OCI-LY7 (cell line): ENCODE measurements at regions not wholly inside any gene's neighbourhood (a gene's known extent, or its start where the extent isn't known, plus 50 kb on each side); places are given as distances from the start of the nearest gene placed in this dataset.

Experiments
- BruUV-seq: library from RNA; stranded (reverse); fragments of 400-500 nt; replicated peaks from 2 replicates; lab custom pipeline; 2021; lab: Mats Ljungman, UMichigan
- CTCF ChIA-PET: fragments of 300-600 bp; sonication (Branson Sonifier 250); formaldehyde crosslinking; loops from one replicate; lab custom pipeline; 2022; ENCODE audit warnings: antibody characterized with exemption; ENCODE audit not compliant: unreplicated experiment; lab: Charles Lee
- POLR2A ChIA-PET: fragments of 300-600 bp; sonication (Branson Sonifier 250); formaldehyde crosslinking; loops from one replicate; lab custom pipeline; 2022; ENCODE audit warnings: antibody characterized with exemption; lab: Charles Lee
- DNase-seq: peaks from one replicate; pipeline ENCODE4 v3.0.0-alpha.2; 2015; ENCODE audit warnings: low spot score
- H2AFZ ChIP-seq: fragments of 200-600 bp; sonication (generic), shearing (Covaris generic); 2 replicates; pipeline ENCODE4 v1.6.1; 2014; ENCODE audit warnings: mild to moderate bottlenecking, antibody characterized with exemption, low read length, moderate library complexity
- H3K27ac ChIP-seq: fragments of 200-600 bp; sonication (generic); 2 replicates; pipeline ENCODE4 v1.5.1; 2014; ENCODE audit warnings: mixed run types, low read depth, mild to moderate bottlenecking, moderate library complexity, low read length, inconsistent platforms; ENCODE audit not compliant: poor library complexity, severe bottlenecking
- H3K36me3 ChIP-seq: fragments of 200-600 bp; sonication (generic); 2 replicates; pipeline ENCODE4 v1.6.1; 2014; ENCODE audit warnings: mild to moderate bottlenecking, antibody characterized with exemption, low read length, moderate library complexity, mixed read lengths; ENCODE audit not compliant: insufficient read depth
- H3K4me1 ChIP-seq: fragments of 200-600 bp; sonication (generic); 2 replicates; pipeline ENCODE4 v1.5.1; 2014; ENCODE audit warnings: mild to moderate bottlenecking, low read length; ENCODE audit not compliant: insufficient read depth, poor library complexity, severe bottlenecking
- H3K4me2 ChIP-seq: fragments of 200-600 bp; sonication (generic); 2 replicates; pipeline ENCODE4 v1.6.1; 2014; ENCODE audit warnings: mild to moderate bottlenecking, low read length
- H3K4me3 ChIP-seq: fragments of 200-600 bp; sonication (generic); 2 replicates; pipeline ENCODE4 v1.5.1; 2014; ENCODE audit warnings: mild to moderate bottlenecking, low read depth, low read length; ENCODE audit not compliant: poor library complexity, severe bottlenecking
- H3K79me2 ChIP-seq: fragments of 200-600 bp; sonication (generic); 2 replicates; pipeline ENCODE4 v1.6.1; 2016; ENCODE audit warnings: low read depth, mild to moderate bottlenecking, low read length, moderate library complexity, mixed read lengths; ENCODE audit not compliant: insufficient read depth
- H3K9me2 ChIP-seq: fragments of 200-600 bp; sonication (generic); 2 replicates; pipeline ENCODE4 v1.6.1; 2016; ENCODE audit warnings: mild to moderate bottlenecking, low read length, mixed read lengths; ENCODE audit not compliant: insufficient read depth
- H3K9me3 ChIP-seq: fragments of 200-600 bp; sonication (generic); 2 replicates; pipeline ENCODE4 v1.6.1; 2014; ENCODE audit warnings: mild to moderate bottlenecking, mixed run types, low read length, mixed read lengths
- H4K20me1 ChIP-seq: fragments of 200-600 bp; sonication (generic); 2 replicates; pipeline ENCODE4 v1.6.1; 2014; ENCODE audit warnings: mild to moderate bottlenecking, antibody characterized with exemption, low read length, moderate library complexity, mixed read lengths; ENCODE audit not compliant: insufficient read depth
- CTCF ChIP-seq: fragments of 200-600 bp; sonication (generic); conservative IDR thresholded peaks from 2 replicates; pipeline ENCODE4 v1.5.1; 2014; ENCODE audit warnings: mild to moderate bottlenecking, antibody characterized with exemption, low read length, moderate library complexity, mixed read lengths
- EZH2phosphoT487 ChIP-seq: fragments of 200-600 bp; sonication (generic); IDR thresholded peaks from 2 replicates; pipeline ENCODE4 v1.6.1; 2018; ENCODE audit warnings: low read depth, borderline replicate concordance, mild to moderate bottlenecking, mixed run types, antibody characterized with exemption, low read length, moderate library complexity, mixed read lengths
- intact Hi-C: fragments of 100-400 bp; cut with micrococcal nuclease; formaldehyde crosslinking; loops from one replicate; pipeline ENCODE4 v1.10.0; 2022; ENCODE audit not compliant: unreplicated experiment

DNA sequence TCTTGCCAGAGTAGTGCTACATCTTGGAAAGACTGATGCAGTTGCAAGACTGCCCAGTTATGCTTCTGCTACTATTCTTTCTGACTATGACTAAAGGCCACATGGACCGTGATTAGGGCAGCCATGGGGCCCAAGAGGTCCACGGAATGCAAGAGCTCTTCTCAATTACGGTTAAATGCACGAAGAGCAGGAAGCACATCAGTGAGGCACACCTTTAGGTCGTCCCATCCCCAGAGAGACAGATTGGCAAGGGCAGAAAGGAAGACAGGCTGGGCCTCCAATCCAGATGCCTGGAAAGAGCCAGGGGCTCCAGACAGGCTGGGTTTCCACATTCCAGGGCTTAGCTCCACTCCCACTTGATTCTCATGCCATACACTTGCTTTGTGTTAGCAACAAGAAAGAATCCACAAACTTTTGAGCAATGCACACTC is 132.3 kb upstream of the SLIT3 start:
- BruUV-seq = no TSS peak
- ChIA-PET CTCF (no interaction called here), POLR2A (no interaction called here)
- Histone ChIP-seq H2AFZ (no peak overlapping the region), H3K27ac (no peak overlapping the region), H3K9me3 (no peaks in the 10 kb centered on the region), H3K36me3 (no peaks in the 10 kb centered on the region), H3K9me2 (no peaks in the 10 kb centered on the region), H4K20me1 (no peaks in the 10 kb centered on the region), H3K4me3 (no peak overlapping the region), H3K79me2 (no peaks in the 10 kb centered on the region), H3K4me1 (no peaks in the 10 kb centered on the region), H3K4me2 (no peak overlapping the region)
- DNase-seq = no peak
- intact Hi-C loops = no loop called here
- TF ChIP-seq CTCF (no peak), EZH2phosphoT487 (no peak)

DNA sequence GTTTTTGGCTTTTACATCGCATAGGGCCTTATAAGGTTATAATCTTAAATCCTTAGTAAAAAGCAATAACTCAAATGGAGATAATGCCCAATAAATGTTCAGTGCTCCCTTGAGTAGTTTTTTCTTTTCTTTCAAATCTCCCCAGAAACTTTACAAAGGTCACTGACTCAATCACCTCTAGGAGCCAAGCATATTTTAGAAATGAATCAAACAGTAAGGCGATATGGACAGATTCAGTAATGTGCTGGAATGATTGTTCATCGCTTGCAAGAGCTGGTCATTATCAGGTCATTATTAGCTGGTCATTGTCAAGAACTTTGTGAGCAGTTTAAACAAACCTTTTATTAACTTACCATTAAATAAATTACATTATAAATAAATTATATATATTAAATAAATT is 130.4 kb upstream of the SLIT3 start:
- no peak for TF ChIP-seq CTCF
- H3K36me3 ChIP-seq = no peaks in the 10 kb centered on the region
- H3K4me2 ChIP-seq = no peak overlapping the region
- ChIA-PET POLR2A (no interaction called here), CTCF (no interaction called here)
- no TSS peak for BruUV-seq
- H3K27ac ChIP-seq = no peak overlapping the region
- no peak for DNase-seq
- H4K20me1 ChIP-seq = no peaks in the 10 kb centered on the region
- intact Hi-C loops = no loop called here
- no peaks in the 10 kb centered on the region for H3K79me2 ChIP-seq
- no peaks in the 10 kb centered on the region for H3K9me2 ChIP-seq
- no peak overlapping the region for H3K4me3 ChIP-seq
- H3K9me3 ChIP-seq = no peaks in the 10 kb centered on the region
- H3K4me1 ChIP-seq = no peaks in the 10 kb centered on the region
- no peak overlapping the region for H2AFZ ChIP-seq

- no peaks in the 10 kb centered on the region for H4K20me1 ChIP-seq
- H3K4me2 ChIP-seq = no peak overlapping the region
- no peak overlapping the region for H2AFZ ChIP-seq
- ChIA-PET CTCF (no interaction called here), POLR2A (no interaction called here)
- no peak overlapping the region for H3K4me3 ChIP-seq
- no peak for DNase-seq
- no peak overlapping the region for H3K27ac ChIP-seq
- TF ChIP-seq CTCF (no peak), EZH2phosphoT487 (no peak)
- H3K9me2 ChIP-seq = no peaks in the 10 kb centered on the region
- H3K4me1 ChIP-seq = no peaks in the 10 kb centered on the region
- intact Hi-C loops = no loop called here
- BruUV-seq = no TSS peak
- no peaks in the 10 kb centered on the region for H3K79me2 ChIP-seq
- H3K9me3 ChIP-seq = no peaks in the 10 kb centered on the region
- H3K36me3 ChIP-seq = no peaks in the 10 kb centered on the region
Observed at GRCh38 chr5:169430671-169431070, 129.7 kb upstream of the SLIT3 start.
